IgD-negative memory B cell (primary cell): ENCODE measurements at regions not wholly inside any gene's neighbourhood (a gene's known extent, or its start where the extent isn't known, plus 50 kb on each side); places are given as distances from the start of the nearest gene placed in this dataset.

Experiments used
- H3K27ac Mint-ChIP-seq, 3 donors: one replicate each; pipeline ENCODE4 v1.8.0; 2020 to 2022; ENCODE audit warnings: mild to moderate bottlenecking in 3 of 3, mixed read lengths in 3 of 3, moderate library complexity in 1 of 3
- H3K27me3 Mint-ChIP-seq: one replicate; pipeline ENCODE4 v1.8.0; 2021; ENCODE audit warnings: mixed read lengths
- H3K36me3 Mint-ChIP-seq: one replicate; pipeline ENCODE4 v1.8.0; 2020; ENCODE audit warnings: mild to moderate bottlenecking, mixed read lengths
- H3K4me1 Mint-ChIP-seq, 3 donors: one replicate each; pipeline ENCODE4 v1.8.0; 2020 to 2022; ENCODE audit warnings: mixed read lengths in 3 of 3, mild to moderate bottlenecking in 1 of 3
- H3K4me3 Mint-ChIP-seq, 4 donors: one replicate each; pipeline ENCODE4 v1.8.0; 2020 to 2022; ENCODE audit warnings: mild to moderate bottlenecking in 4 of 4, mixed read lengths in 4 of 4, moderate library complexity in 3 of 4
- H3K9me3 Mint-ChIP-seq, 3 donors: one replicate each; pipeline ENCODE4 v1.8.0; 2020 to 2021; ENCODE audit warnings: mixed read lengths in 3 of 3, mild to moderate bottlenecking in 1 of 3

- Mint-ChIP-seq H3K27me3 (peaks cover 2% of the 10 kb centered on the region), H3K27ac (no peak overlapping the region), H3K36me3 (no peaks in the 10 kb centered on the region), H3K9me3 (peaks cover 2 to 4% (median 2%) of the 10 kb centered on the region in 3 donors), H3K4me1 (no peaks in the 10 kb centered on the region), H3K4me3 (no peak overlapping the region)
These were observed 458.0 kb upstream of the KIRREL3 start for GRCh38 chr11:127458561-127458960.

- Mint-ChIP-seq H3K4me3 (no peak overlapping the region), H3K27ac (no peak overlapping the region), H3K36me3 (no peaks in the 10 kb centered on the region), H3K27me3 (no peaks in the 10 kb centered on the region), H3K4me1 (no peaks in the 10 kb centered on the region), H3K9me3 (peaks cover 2 to 4% (median 2%) of the 10 kb centered on the region in 3 donors)
These were observed 454.3 kb upstream of the KIRREL3 start for GRCh38 chr11:127454856-127455255.

- Mint-ChIP-seq H3K9me3 (peaks cover 0 to 4% (median 2%) of the 10 kb centered on the region in 3 donors), H3K36me3 (no peaks in the 10 kb centered on the region), H3K4me3 (no peak overlapping the region), H3K27ac (no peak overlapping the region), H3K4me1 (no peaks in the 10 kb centered on the region), H3K27me3 (no peaks in the 10 kb centered on the region)
These were observed 452.0 kb upstream of the KIRREL3 start for GRCh38 chr11:127452533-127452932.

GRCh38 chr11:127451861-127452260 lies 451.3 kb upstream of the KIRREL3 start:
- Mint-ChIP-seq H3K36me3 (no peaks in the 10 kb centered on the region), H3K9me3 (peaks cover 2 to 4% (median 4%) of the 10 kb centered on the region in 3 donors), H3K4me3 (no peak overlapping the region), H3K4me1 (no peaks in the 10 kb centered on the region), H3K27me3 (no peaks in the 10 kb centered on the region), H3K27ac (no peak overlapping the region)

GRCh38 chr11:127448101-127448500 lies 447.5 kb upstream of the KIRREL3 start:
- Mint-ChIP-seq H3K27ac (no peak overlapping the region), H3K27me3 (no peaks in the 10 kb centered on the region), H3K4me1 (no peaks in the 10 kb centered on the region), H3K4me3 (no peak overlapping the region), H3K9me3 (peaks cover 2 to 6% (median 3%) of the 10 kb centered on the region in 3 donors), H3K36me3 (no peaks in the 10 kb centered on the region)

GRCh38 chr11:127445476-127445875 lies 444.9 kb upstream of the KIRREL3 start:
- Mint-ChIP-seq H3K27me3 (no peaks in the 10 kb centered on the region), H3K4me3 (no peak overlapping the region), H3K4me1 (no peaks in the 10 kb centered on the region), H3K9me3 (peaks cover 2 to 6% (median 3%) of the 10 kb centered on the region in 3 donors), H3K36me3 (no peaks in the 10 kb centered on the region), H3K27ac (no peak overlapping the region)

GRCh38 chr11:127443297-127443696 lies 442.7 kb upstream of the KIRREL3 start:
- H3K36me3 Mint-ChIP-seq: no peaks in the 10 kb centered on the region
- H3K4me1 Mint-ChIP-seq: peaks cover 0 to 1% (median 0%) of the 10 kb centered on the region in 3 donors
- no peak overlapping the region for H3K27ac Mint-ChIP-seq
- no peak overlapping the region for H3K4me3 Mint-ChIP-seq
- H3K9me3 Mint-ChIP-seq: peaks cover 2 to 7% (median 6%) of the 10 kb centered on the region in 3 donors
- H3K27me3 Mint-ChIP-seq: no peaks in the 10 kb centered on the region

GRCh38 chr11:127440616-127441015 lies 440.0 kb upstream of the KIRREL3 start:
- H3K36me3 Mint-ChIP-seq: no peaks in the 10 kb centered on the region
- H3K27me3 Mint-ChIP-seq: no peaks in the 10 kb centered on the region
- H3K27ac Mint-ChIP-seq: peak overlapping the region in 1 of 3 donors; percentile 48
- H3K9me3 Mint-ChIP-seq: peaks cover 0 to 7% (median 4%) of the 10 kb centered on the region in 3 donors
- H3K4me1 Mint-ChIP-seq: peaks cover 0 to 1% (median 0%) of the 10 kb centered on the region in 3 donors
- peak overlapping the region in 1 of 4 donors; percentile 13 for H3K4me3 Mint-ChIP-seq

- Mint-ChIP-seq H3K27me3 (no peaks in the 10 kb centered on the region), H3K4me1 (no peaks in the 10 kb centered on the region), H3K27ac (no peak overlapping the region), H3K4me3 (no peak overlapping the region), H3K9me3 (peaks cover 0 to 1% (median 0%) of the 10 kb centered on the region in 3 donors), H3K36me3 (no peaks in the 10 kb centered on the region)
These were observed 424.7 kb upstream of the KIRREL3 start for GRCh38 chr11:127425281-127425680.

- Mint-ChIP-seq H3K4me1 (no peaks in the 10 kb centered on the region), H3K27me3 (no peaks in the 10 kb centered on the region), H3K9me3 (peaks cover 0 to 1% (median 0%) of the 10 kb centered on the region in 3 donors), H3K27ac (no peak overlapping the region), H3K36me3 (no peaks in the 10 kb centered on the region), H3K4me3 (no peak overlapping the region)
These were observed 424.1 kb upstream of the KIRREL3 start for GRCh38 chr11:127424661-127425060.

- no peaks in the 10 kb centered on the region for H3K36me3 Mint-ChIP-seq
- peaks cover 0 to 5% (median 0%) of the 10 kb centered on the region in 3 donors for H3K9me3 Mint-ChIP-seq
- no peaks in the 10 kb centered on the region for H3K27me3 Mint-ChIP-seq
- no peak overlapping the region for H3K27ac Mint-ChIP-seq
- H3K4me1 Mint-ChIP-seq: no peaks in the 10 kb centered on the region
- no peak overlapping the region for H3K4me3 Mint-ChIP-seq
These were observed 419.6 kb upstream of the KIRREL3 start for GRCh38 chr11:127420139-127420538.

- Mint-ChIP-seq H3K4me3 (no peak overlapping the region), H3K9me3 (peaks cover 0 to 9% (median 7%) of the 10 kb centered on the region in 3 donors), H3K4me1 (no peaks in the 10 kb centered on the region), H3K27ac (no peak overlapping the region), H3K36me3 (no peaks in the 10 kb centered on the region), H3K27me3 (no peaks in the 10 kb centered on the region)
These were observed 412.3 kb upstream of the KIRREL3 start for GRCh38 chr11:127412722-127413380.

- no peaks in the 10 kb centered on the region for H3K36me3 Mint-ChIP-seq
- H3K4me1 Mint-ChIP-seq: no peaks in the 10 kb centered on the region
- H3K27ac Mint-ChIP-seq: no peak overlapping the region
- H3K27me3 Mint-ChIP-seq: no peaks in the 10 kb centered on the region
- no peak overlapping the region for H3K4me3 Mint-ChIP-seq
- peaks cover under 1 to 9% (median 7%) of the 10 kb centered on the region in 3 donors for H3K9me3 Mint-ChIP-seq
These were observed 411.7 kb upstream of the KIRREL3 start for GRCh38 chr11:127412234-127412633.

- Mint-ChIP-seq H3K4me1 (no peaks in the 10 kb centered on the region), H3K4me3 (no peak overlapping the region), H3K9me3 (peaks cover 2 to 11% (median 3%) of the 10 kb centered on the region in 3 donors), H3K27ac (no peak overlapping the region), H3K27me3 (no peaks in the 10 kb centered on the region), H3K36me3 (no peaks in the 10 kb centered on the region)
These were observed 410.7 kb upstream of the KIRREL3 start for GRCh38 chr11:127411283-127411682.

- Mint-ChIP-seq H3K9me3 (peaks cover 0 to 11% (median 10%) of the 10 kb centered on the region in 3 donors), H3K36me3 (no peaks in the 10 kb centered on the region), H3K4me3 (no peak overlapping the region), H3K4me1 (no peaks in the 10 kb centered on the region), H3K27ac (no peak overlapping the region), H3K27me3 (peaks cover 2% of the 10 kb centered on the region)
These were observed 394.5 kb upstream of the KIRREL3 start for GRCh38 chr11:127395034-127395433.

GRCh38 chr11:127393460-127393997 lies 393.0 kb upstream of the KIRREL3 start:
- H3K9me3 Mint-ChIP-seq: peaks cover 0 to 11% (median 10%) of the 10 kb centered on the region in 3 donors
- no peaks in the 10 kb centered on the region for H3K36me3 Mint-ChIP-seq
- no peaks in the 10 kb centered on the region for H3K4me1 Mint-ChIP-seq
- H3K4me3 Mint-ChIP-seq: no peak overlapping the region
- no peak overlapping the region for H3K27ac Mint-ChIP-seq
- peaks cover 2% of the 10 kb centered on the region for H3K27me3 Mint-ChIP-seq
